Body of pancreas (tissue), 4 donors: ENCODE measurements at regions not wholly inside any gene's neighbourhood (a gene's known extent, or its start where the extent isn't known, plus 50 kb on each side); places are given as distances from the start of the nearest gene placed in this dataset.

ENCODE experiments used
- CTCF ChIP-seq, 7 experiments: fragments of 450-650 bp in 4 of 7; fragments of 200-600 bp in 3 of 7; sonication (generic) in 3 of 7; IDR thresholded peaks; one replicate each; pipeline ENCODE4 v1.5.1; 2016 to 2019; ENCODE audit warnings: antibody characterized with exemption in 7 of 7
- POLR2A ChIP-seq, 3 donors: fragments of 450-650 bp; IDR thresholded peaks; one replicate each; pipeline ENCODE4 v1.6.1; 2016; ENCODE audit warnings: antibody characterized with exemption in 3 of 3, mild to moderate bottlenecking in 2 of 3

DNA sequence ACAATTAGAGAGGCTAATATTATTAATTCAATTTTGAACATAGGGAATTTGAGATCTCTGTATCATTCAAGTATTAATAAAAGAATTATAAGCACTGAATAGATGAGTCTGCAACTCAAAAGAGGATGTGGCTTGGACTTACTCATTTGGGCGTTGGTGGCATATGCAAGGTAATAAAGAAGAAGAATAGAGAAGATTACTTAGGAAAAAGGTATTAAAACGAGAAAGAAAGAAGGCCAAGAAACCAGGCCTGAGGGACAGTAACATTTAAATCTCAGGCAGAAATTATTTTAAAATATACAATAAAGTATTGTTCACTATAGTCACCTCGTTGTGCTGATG lies 383.0 kb upstream of the INTU start:
- TF ChIP-seq CTCF (IDR thresholded peaks at IDR 0.05) (no peak), POLR2A (IDR thresholded peaks at IDR 0.05) (no peak)
